ENCODE measurements at regions not wholly inside any gene's neighbourhood (a gene's known extent, or its start where the extent isn't known, plus 50 kb on each side); places are given as distances from the start of the nearest gene placed in this dataset.
"Not testable (repeated sequence)": the region's sequence is repeated elsewhere in the genome, so short reads cannot be mapped to it uniquely, and the experiment has no call there.

DNA sequence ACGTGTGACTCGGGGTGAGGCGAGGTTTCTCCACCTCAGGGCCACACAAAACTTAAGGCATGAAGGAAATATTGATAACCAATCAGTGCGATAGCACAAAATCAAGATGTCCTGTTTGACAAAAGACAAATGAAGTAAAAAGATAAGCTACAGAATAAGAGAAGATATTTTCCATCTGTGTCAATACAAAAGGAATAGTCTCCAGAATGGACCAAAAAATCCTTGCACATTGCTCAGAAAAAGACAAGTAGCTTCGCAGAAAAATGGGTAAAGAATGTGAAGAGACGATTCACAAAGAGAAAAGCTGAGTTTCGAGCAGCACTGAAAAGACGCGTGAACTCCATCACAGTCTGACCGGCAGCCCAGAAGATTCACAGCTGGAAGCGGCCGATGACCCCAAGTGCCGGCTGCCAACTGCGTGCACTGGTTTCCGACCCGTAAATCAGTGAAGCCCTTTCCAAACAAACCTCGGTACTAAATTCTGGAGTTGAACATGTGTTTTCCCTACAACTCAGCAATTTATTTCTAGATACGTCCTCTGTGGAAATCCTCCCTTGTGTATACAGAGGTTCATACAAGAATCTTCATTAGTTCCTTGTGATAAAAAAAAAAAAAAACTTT lies 308.4 kb downstream of the BRD1 start:
- no peak for FAIRE-seq

GRCh38 chr22:49518436-49518970 lies 309.2 kb downstream of the BRD1 start:
- FAIRE-seq: no peak

GRCh38 chr22:49517667-49518185 lies 309.9 kb downstream of the BRD1 start:
- FAIRE-seq: no peak

DNA sequence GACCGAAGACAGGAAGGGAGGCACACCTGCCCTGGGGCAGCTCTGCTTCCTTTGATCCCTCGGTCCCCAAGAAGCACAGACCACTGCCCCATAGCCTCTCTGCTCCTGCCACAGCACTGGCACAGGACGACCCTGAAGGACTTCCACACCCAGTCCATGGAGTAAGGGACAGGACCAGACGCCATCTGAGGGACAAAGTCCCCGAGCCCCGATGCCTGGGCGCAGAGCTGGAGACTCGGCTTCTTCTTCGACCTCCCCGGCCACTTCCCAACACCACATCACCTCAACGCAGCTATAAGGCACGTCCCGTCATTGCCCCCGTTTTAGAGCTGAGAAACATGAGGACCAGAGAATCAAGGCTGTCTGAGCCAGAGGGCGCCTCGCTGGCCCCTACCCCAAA lies 310.5 kb downstream of the BRD1 start:
- FAIRE-seq: no peak

- FAIRE-seq: no peak
These were observed 312.2 kb downstream of the BRD1 start for GRCh38 chr22:49515475-49515874.

DNA sequence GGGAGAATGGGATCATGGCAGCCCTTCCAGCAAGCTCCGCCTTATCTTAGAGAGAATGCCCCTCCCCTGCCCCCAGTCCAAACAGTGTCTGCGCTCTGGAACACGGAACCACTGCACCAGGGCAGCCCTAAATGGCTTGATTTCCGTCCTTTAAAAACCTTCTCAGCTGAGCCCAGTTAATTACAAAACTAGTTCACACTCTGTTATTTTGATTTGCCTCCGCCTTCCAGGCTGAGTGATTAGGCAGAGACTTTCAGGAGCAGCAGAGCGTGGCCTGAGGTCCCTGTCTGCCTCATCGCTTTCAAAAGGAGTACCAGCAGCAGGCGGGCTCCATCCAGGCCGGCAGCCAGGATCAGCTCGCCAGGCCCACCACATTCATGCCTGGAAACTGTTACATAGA lies 313.0 kb downstream of the BRD1 start:
- no peak for FAIRE-seq

DNA sequence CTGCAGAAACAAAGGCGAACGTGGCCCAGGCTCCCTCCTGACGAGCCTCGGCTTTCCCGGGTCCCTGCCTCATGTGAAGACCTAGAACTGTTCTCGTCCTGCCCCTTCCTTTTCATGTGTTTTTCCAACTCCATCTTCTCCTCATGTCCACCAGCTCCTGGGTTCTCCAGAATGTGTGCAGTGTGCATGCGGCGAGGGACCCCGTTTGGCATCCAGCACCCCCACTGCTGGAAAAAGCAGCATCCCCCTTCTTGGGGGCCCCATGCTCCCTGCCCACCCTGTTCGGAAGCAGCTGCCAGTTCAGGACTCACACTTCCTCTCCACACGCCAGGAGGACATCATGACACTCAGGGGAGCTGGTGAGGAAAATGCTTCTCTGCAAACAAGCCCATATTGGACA lies 313.5 kb downstream of the BRD1 start:
- no peak for FAIRE-seq

DNA sequence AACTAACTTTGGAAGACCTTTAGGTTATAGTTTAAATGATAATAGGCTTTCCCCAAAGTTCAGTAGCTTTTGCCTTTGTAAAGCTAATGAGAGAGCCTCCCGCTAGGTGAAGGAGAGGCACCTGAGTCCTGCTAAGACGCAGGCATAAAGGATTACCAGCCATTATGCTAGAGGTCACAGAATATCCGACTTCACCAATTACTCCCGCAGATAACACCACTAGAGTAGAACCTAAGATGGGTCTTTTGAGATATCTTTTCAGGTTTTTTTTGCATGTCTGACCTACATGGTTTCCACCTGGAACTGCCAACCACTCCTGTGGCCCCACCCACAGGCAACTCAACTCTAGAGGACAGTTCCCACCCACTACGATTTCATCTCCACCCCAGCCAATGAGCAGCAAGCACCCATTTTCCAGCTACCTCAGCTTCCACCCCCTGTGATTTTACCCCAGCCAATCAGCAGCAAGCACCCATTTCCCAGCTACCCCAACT lies 314.3 kb downstream of the BRD1 start:
- no peak for FAIRE-seq

GRCh38 chr22:49512487-49513165 lies 315.0 kb downstream of the BRD1 start:
- FAIRE-seq: no peak

DNA sequence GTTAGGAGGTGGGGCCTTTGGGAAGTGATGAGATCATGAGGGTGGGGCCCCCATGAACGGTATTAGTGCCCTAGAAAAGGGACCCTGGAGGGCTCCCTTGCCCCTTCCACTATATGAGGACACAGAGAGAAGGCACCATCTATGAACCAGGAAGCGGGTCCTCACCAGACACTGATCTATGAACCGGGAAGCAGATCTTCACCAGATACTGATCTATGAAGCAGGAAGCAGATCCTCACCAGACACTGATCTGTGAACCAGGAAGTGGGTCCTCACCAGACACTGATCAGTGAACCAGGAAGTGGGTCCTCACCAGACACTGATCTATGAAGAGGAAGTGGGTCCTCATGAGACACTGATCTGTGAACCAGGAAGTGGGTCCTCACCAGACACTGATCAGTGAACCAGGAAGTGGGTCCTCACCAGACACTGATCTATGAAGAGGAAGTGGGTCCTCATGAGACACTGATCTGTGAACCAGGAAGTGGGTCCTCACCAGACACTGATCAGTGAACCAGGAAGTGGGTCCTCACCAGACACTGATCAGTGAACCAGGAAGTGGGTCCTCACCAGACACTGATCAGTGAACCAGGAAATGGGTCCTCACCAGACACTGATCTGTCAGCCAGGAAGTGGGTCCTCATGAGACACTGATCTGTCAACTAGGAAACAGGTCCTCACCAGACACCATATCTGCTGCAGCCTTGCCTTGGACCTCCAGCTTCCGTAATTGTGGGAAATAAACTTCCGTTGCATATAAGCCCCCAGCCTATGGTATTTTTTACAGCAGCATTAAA lies 316.1 kb downstream of the BRD1 start:
- not testable (repeated sequence) for FAIRE-seq

GRCh38 chr22:49510718-49511117 lies 317.0 kb downstream of the BRD1 start:
- FAIRE-seq: no peak

- FAIRE-seq: no peak
These were observed 318.7 kb downstream of the BRD1 start for GRCh38 chr22:49509016-49509415.

- FAIRE-seq: no peak
These were observed 319.1 kb downstream of the BRD1 start for GRCh38 chr22:49508561-49508960.

- no peak for FAIRE-seq
These were observed 319.9 kb downstream of the BRD1 start for GRCh38 chr22:49507607-49508292.

DNA sequence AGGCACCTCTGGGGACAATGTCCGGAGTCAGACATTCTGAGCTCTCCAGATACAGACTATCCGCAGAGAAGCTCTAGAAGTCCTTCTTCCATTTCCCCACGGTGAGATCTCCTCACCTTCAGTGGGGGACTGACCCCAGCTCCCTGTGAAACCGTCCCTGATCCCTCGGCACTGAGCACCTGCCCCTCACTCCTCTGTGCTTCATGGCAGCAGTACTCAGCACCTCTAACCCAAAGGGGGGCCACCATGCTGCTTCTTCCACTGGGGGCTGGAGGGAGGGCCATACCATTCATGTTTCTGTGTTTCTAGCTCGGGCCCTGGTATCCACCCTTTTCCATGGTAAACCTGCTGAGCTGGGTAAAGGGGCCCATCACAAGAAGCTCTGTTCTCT lies 321.7 kb downstream of the BRD1 start:
- no peak for FAIRE-seq

GRCh38 chr22:49505337-49506009 lies 322.2 kb downstream of the BRD1 start:
- FAIRE-seq: no peak

DNA sequence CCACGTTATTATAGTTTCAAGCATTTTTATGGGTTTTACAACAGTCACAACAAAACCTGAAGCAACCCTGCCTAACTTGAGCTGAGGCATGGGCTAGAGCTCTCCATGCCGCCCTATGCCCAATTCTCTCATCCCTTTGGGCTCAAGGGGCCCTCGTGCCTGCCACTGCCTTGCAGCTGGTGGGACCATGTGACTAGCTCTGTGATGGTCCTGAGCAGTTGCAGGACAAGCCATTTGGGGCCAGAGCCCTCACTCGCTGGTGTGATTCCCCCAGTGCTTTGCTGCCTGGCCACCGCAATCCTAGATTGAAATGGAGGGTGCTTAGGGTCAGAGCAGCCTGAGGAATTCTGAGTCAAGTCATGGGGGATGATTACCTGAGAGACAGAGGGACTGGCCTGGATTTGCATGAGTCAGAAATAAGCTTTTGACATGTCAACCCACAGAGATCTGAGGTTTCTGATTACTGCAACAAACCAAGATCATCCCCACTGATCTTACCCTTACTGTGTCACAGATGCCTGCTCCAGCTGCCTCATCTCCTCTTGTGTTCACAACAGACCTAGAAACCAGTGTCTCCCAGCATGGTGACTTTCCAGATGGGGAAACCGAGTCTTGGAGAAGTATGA lies 323.7 kb downstream of the BRD1 start:
- FAIRE-seq: no peak

GRCh38 chr22:49503321-49503720 lies 324.4 kb downstream of the BRD1 start:
- no peak for FAIRE-seq

DNA sequence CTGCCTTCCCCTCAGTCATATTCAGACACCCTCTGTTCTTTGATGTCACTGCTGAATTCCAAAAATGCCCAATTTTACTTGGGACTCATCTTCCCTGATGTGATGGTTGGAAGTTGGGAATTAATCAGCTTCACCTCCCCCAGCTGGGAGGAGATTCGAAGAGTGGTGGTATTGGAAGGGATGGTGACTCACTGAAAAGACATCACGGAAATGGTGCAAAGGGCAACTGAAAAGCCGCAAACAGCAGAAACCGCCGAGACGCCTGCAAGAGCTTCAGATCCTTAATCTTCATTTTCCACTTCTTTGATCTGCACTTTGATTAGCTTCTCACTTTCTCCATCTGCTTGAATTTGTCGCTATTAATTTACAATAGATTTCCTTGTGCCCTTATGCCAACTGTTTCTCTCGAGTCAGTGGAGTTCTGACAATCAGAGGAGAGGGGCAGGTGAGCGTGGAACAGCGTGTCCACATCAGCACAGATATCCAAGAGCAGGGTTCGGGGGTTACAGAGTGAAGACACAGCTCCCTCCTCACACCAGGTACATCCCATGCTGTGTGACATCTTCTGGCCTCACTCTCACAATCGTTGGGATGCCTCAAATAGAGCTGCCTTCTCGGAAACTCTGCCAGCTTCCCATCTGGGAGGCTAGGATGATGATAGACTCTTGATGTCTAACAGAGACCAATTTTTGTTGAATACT lies 325.4 kb downstream of the BRD1 start:
- no peak for FAIRE-seq

DNA sequence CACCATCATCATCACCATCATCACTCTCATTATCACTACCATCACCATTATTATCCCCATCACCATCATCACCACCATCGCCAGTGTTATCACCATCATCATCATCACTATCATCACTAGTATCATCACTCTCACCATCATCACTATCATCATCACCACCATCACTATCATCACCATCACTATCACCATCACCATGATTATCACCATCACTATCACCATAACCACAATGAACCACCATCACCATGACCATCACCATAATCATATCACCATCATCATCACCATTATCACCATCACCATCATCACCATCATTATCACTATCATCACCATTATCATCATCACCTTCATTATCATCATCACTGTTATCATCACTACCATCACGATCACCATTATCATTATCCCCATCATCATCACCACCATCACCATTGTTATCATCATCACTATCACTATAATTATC lies 326.7 kb downstream of the BRD1 start:
- no peak for FAIRE-seq

GRCh38 chr22:49500076-49500460 lies 327.6 kb downstream of the BRD1 start:
- FAIRE-seq: no peak
